ENCODE measurements at regions not wholly inside any gene's neighbourhood (a gene's known extent, or its start where the extent isn't known, plus 50 kb on each side); places are given as distances from the start of the nearest gene placed in this dataset.

- no peaks in the 10 kb centered on the region for H3K4me1 ChIP-seq
These were observed 268.3 kb upstream of the MTPN start for GRCh38 chr7:136245327-136246004.

GRCh38 chr7:136234040-136234439, 256.9 kb upstream of the MTPN start:
- no peaks in the 10 kb centered on the region for H3K4me1 ChIP-seq
- no peak for TF ChIP-seq EP300 (IDR thresholded peaks at IDR 0.05)
- no peak for TF ChIP-seq CTCF (IDR thresholded peaks at IDR 0.05)
- no peak for TF ChIP-seq POLR2AphosphoS5 (IDR thresholded peaks at IDR 0.05)
- no peak for TF ChIP-seq POLR2A (IDR thresholded peaks at IDR 0.05)

More at GRCh38 chr7:136245327-136246004, 268.3 kb upstream of the MTPN start:
- no peaks in the 10 kb centered on the region for H3K27me3 ChIP-seq
- no peaks in the 10 kb centered on the region for H3K36me3 ChIP-seq
- DNase-seq = no peak
- TF ChIP-seq POLR2A (IDR thresholded peaks at IDR 0.05) = no peak
- TF ChIP-seq CTCF (IDR thresholded peaks at IDR 0.05) = no peak
- TF ChIP-seq EP300 (IDR thresholded peaks at IDR 0.05) = no peak
- WGBS, 2 donors = 83 to 88% methylated on average over 3 of the region's 3 CpGs
- no peak overlapping the region for H3K4me3 ChIP-seq
- intact Hi-C loops (cut with DNase I) = no loop called here
- H3K27ac ChIP-seq = no peak overlapping the region
- no peaks in the 10 kb centered on the region for H3K9me3 ChIP-seq

GRCh38 chr7:136230210-136230609, 253.1 kb upstream of the MTPN start:
- H3K4me1 ChIP-seq = no peaks in the 10 kb centered on the region
- H3K27me3 ChIP-seq = no peaks in the 10 kb centered on the region
- no peaks in the 10 kb centered on the region for H3K36me3 ChIP-seq
- no peak overlapping the region for H3K27ac ChIP-seq
- intact Hi-C loops (cut with DNase I) = no loop called here
- H3K4me3 ChIP-seq = no peak overlapping the region
- no peak for DNase-seq
- peaks cover 0 to 2% (median 0%) of the 10 kb centered on the region in 4 donors for H3K9me3 ChIP-seq
- 48 to 58% methylated on average over 1 of the region's 1 CpG for WGBS, 2 donors
- TF ChIP-seq POLR2AphosphoS5 (IDR thresholded peaks at IDR 0.05) (no peak), CTCF (IDR thresholded peaks at IDR 0.05) (no peak), EP300 (IDR thresholded peaks at IDR 0.05) (no peak)

More at GRCh38 chr7:136234040-136234439, 256.9 kb upstream of the MTPN start:
- H3K27me3 ChIP-seq = no peaks in the 10 kb centered on the region
- H3K9me3 ChIP-seq = peaks cover 0 to 6% (median 0%) of the 10 kb centered on the region in 4 donors
- no peak overlapping the region for H3K4me3 ChIP-seq
- no peak for DNase-seq
- no peaks in the 10 kb centered on the region for H3K36me3 ChIP-seq
- intact Hi-C loops (cut with DNase I) = no loop called here
- H3K27ac ChIP-seq = no peak overlapping the region

- H3K4me3 ChIP-seq = no peak overlapping the region
- H3K36me3 ChIP-seq = no peaks in the 10 kb centered on the region
- no peaks in the 10 kb centered on the region for H3K27me3 ChIP-seq
- intact Hi-C loops (cut with DNase I) = no loop called here
- no peak for TF ChIP-seq CTCF (IDR thresholded peaks at IDR 0.05)
- no peak for TF ChIP-seq POLR2A (IDR thresholded peaks at IDR 0.05)
- TF ChIP-seq EP300 (IDR thresholded peaks at IDR 0.05) = no peak
- no peak for TF ChIP-seq POLR2AphosphoS5 (IDR thresholded peaks at IDR 0.05)
- H3K27ac ChIP-seq = no peak overlapping the region
- peaks cover 0 to 2% (median 0%) of the 10 kb centered on the region in 4 donors for H3K9me3 ChIP-seq
- WGBS, 2 donors = 97 to 100% methylated on average over 1 of the region's 1 CpG
- H3K4me1 ChIP-seq = no peaks in the 10 kb centered on the region
- DNase-seq = no peak
These were observed 252.6 kb upstream of the MTPN start for GRCh38 chr7:136229790-136230189.

- H3K4me3 ChIP-seq = no peak overlapping the region
- 65 to 84% methylated on average over 3 of the region's 3 CpGs for WGBS, 2 donors
- no peaks in the 10 kb centered on the region for H3K36me3 ChIP-seq
- intact Hi-C loops (cut with DNase I) = no loop called here
- H3K4me1 ChIP-seq = no peaks in the 10 kb centered on the region
- peaks cover 0 to 2% (median 0%) of the 10 kb centered on the region in 4 donors for H3K9me3 ChIP-seq
- no peak for TF ChIP-seq POLR2A (IDR thresholded peaks at IDR 0.05)
- no peak for TF ChIP-seq CTCF (IDR thresholded peaks at IDR 0.05)
- H3K27ac ChIP-seq = no peak overlapping the region
- DNase-seq = no peak
- H3K27me3 ChIP-seq = no peaks in the 10 kb centered on the region
These were observed 251.0 kb upstream of the MTPN start for GRCh38 chr7:136228171-136228570.

Measured in sigmoid colon (tissue), 6 donors.